Transverse colon (tissue), 4 donors: ENCODE measurements at regions not wholly inside any gene's neighbourhood (a gene's known extent, or its start where the extent isn't known, plus 50 kb on each side); places are given as distances from the start of the nearest gene placed in this dataset.

Source experiments
- CTCF ChIP-seq, 5 experiments: fragments of 200-600 bp in 3 of 5; fragments of 450-650 bp in 2 of 5; sonication (generic) in 3 of 5; IDR thresholded peaks; 1 replicate in 2 of 5; 2 replicates in 3 of 5; pipeline ENCODE4 v1.5.1; 2016 to 2017; ENCODE audit warnings: antibody characterized with exemption in 5 of 5, inconsistent platforms in 3 of 5, mild to moderate bottlenecking in 2 of 5, moderate library complexity in 1 of 5
- EP300 ChIP-seq: sonication (generic); formaldehyde crosslinking; IDR thresholded peaks from one replicate; pipeline ENCODE4 v1.6.1; 2017; ENCODE audit warnings: antibody characterized with exemption, low read depth
- POLR2A ChIP-seq: fragments of 450-650 bp; IDR thresholded peaks from one replicate; pipeline ENCODE4 v1.6.1; 2016; ENCODE audit warnings: antibody characterized with exemption, mild to moderate bottlenecking, moderate library complexity
- POLR2AphosphoS5 ChIP-seq, 3 donors: sonication (generic); formaldehyde crosslinking; IDR thresholded peaks; one replicate each; pipeline ENCODE4 v1.6.1; 2016; ENCODE audit warnings: antibody characterized with exemption in 3 of 3

DNA sequence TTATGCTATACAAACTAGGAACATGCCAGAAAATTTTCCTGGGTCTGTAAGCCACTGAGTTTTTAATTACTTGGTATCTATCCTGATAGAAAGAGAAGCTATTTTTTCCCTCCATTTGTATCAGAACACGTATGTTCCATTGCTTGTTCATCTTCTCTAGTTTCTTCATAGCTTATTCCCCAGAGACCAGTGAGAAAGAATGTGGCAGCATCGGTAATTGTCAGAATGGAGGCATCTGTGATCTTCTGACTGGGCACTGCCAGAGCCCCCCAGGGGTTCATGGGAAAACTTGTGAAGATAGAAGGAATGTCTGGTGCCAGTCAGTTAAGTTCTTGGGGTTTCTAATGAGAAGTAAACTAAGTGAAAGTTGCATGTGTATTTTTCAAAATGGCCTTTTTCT is 720.2 kb upstream of the GOLIM4 start:
- TF ChIP-seq CTCF (IDR thresholded peaks at IDR 0.05) (no peak), EP300 (no peak), POLR2A (no peak), POLR2AphosphoS5 (IDR thresholded peaks at IDR 0.05) (no peak)
